Caco-2 (cell line): ENCODE measurements at regions not wholly inside any gene's neighbourhood (a gene's known extent, or its start where the extent isn't known, plus 50 kb on each side); places are given as distances from the start of the nearest gene placed in this dataset.
"Not testable (repeated sequence)": the region's sequence is repeated elsewhere in the genome, so short reads cannot be mapped to it uniquely, and the experiment has no call there.

Source experiments
- BruUV-seq: library from RNA; stranded (reverse); fragments of 400-500 nt; replicated peaks from 2 replicates; lab custom pipeline; 2021; lab: Mats Ljungman, UMichigan
- CTCF ChIA-PET: fragments of 300-600 bp; sonication (Branson Sonifier 250); formaldehyde crosslinking; loops from one replicate; lab custom pipeline; 2022; ENCODE audit warnings: antibody characterized with exemption; lab: Charles Lee
- POLR2A ChIA-PET: fragments of 300-600 bp; sonication (Branson Sonifier 250); formaldehyde crosslinking; loops from one replicate; lab custom pipeline; 2022; ENCODE audit warnings: antibody characterized with exemption; lab: Charles Lee
- DNase-seq, 2 experiments: peaks; one replicate each; pipeline versions ENCODE4 v3.0.0 to v3.0.0-alpha.2; 2020 to 2022
- H3K27me3 ChIP-seq: replicated peaks from 2 replicates; pipeline ENCODE4 v1.6.0; 2011; ENCODE audit warnings: low read length; ENCODE audit not compliant: control insufficient read depth, insufficient read depth
- H3K36me3 ChIP-seq: 2 replicates; pipeline ENCODE4 v1.5.1; 2011; ENCODE audit warnings: low read length; ENCODE audit not compliant: control insufficient read depth, insufficient read depth
- H3K4me1 ChIP-seq: fragments of 250-450 bp; sonication (Bioruptor Pico); 2 replicates; pipeline ENCODE4 v1.5.1; 2020; ENCODE audit warnings: mild to moderate bottlenecking
- H3K4me3 ChIP-seq: 2 replicates; pipeline ENCODE4 v1.5.1; 2011; ENCODE audit warnings: low read depth, mild to moderate bottlenecking, control low read depth, low read length
- H3K9me3 ChIP-seq: fragments of 250-450 bp; sonication (Bioruptor Pico); 2 replicates; pipeline ENCODE4 v1.5.1; 2020; ENCODE audit warnings: mild to moderate bottlenecking, moderate library complexity
- H3K27ac Mint-ChIP-seq: one replicate; pipeline ENCODE4 v1.8.0; 2022; ENCODE audit warnings: mixed read lengths; ENCODE audit not compliant: unreplicated experiment
- H3K27me3 Mint-ChIP-seq: one replicate; pipeline ENCODE4 v1.8.0; 2022; ENCODE audit warnings: mixed read lengths; ENCODE audit not compliant: insufficient read depth, unreplicated experiment
- H3K36me3 Mint-ChIP-seq: one replicate; pipeline ENCODE4 v1.8.0; 2022; ENCODE audit warnings: mild to moderate bottlenecking, mixed read lengths; ENCODE audit not compliant: insufficient read depth, unreplicated experiment
- H3K4me1 Mint-ChIP-seq: one replicate; pipeline ENCODE4 v1.8.0; 2022; ENCODE audit warnings: low read depth, mixed read lengths; ENCODE audit not compliant: unreplicated experiment
- H3K4me3 Mint-ChIP-seq: one replicate; pipeline ENCODE4 v1.8.0; 2022; ENCODE audit warnings: mild to moderate bottlenecking, moderate library complexity, mixed read lengths; ENCODE audit not compliant: unreplicated experiment
- H3K9me3 Mint-ChIP-seq: one replicate; pipeline ENCODE4 v1.8.0; 2022; ENCODE audit warnings: mixed read lengths; ENCODE audit not compliant: unreplicated experiment
- intact Hi-C: fragments of 100-400 bp; cut with micrococcal nuclease; formaldehyde crosslinking; loops from one replicate; pipeline ENCODE4 v1.10.0; 2022; ENCODE audit not compliant: unreplicated experiment
- TF ChIP-seq, protein P1 (sequence below), 2 experiments: fragments of 200-600 bp in 1 of 2; IDR thresholded peaks; 1 replicate in 1 of 2; 2 replicates in 1 of 2; pipeline versions ENCODE4 v1.5.1 to v1.8.0; 2011 to 2022; ENCODE audit warnings: antibody characterized with exemption in 1 of 2, control low read depth in 1 of 2, inconsistent platforms in 1 of 2, low read depth in 1 of 2, low read length in 1 of 2, mild to moderate bottlenecking in 1 of 2, moderate library complexity in 1 of 2; ENCODE audit not compliant: insufficient read depth in 1 of 2, severe bottlenecking in 1 of 2, unreplicated experiment in 1 of 2

DNA sequence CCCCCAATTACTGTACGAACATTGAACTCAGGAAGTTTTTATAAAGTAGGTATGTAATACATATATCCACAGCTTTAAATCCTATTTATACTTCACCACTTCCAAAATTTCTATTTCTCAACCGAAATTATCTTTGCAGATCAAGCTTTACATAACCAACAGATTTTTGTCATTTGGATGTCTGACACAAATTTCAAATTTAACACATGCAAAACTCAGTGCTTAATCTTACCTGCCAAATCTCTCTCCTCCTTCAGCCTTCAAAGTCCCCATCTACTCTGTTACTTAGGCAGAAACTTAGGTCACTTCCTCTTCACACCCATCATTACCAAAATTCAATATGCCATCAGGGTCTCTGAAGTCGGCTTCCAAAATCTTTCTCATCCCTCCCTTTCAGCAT lies 990.1 kb upstream of the NRXN1 start:
- TF ChIP-seq, protein P1, sequence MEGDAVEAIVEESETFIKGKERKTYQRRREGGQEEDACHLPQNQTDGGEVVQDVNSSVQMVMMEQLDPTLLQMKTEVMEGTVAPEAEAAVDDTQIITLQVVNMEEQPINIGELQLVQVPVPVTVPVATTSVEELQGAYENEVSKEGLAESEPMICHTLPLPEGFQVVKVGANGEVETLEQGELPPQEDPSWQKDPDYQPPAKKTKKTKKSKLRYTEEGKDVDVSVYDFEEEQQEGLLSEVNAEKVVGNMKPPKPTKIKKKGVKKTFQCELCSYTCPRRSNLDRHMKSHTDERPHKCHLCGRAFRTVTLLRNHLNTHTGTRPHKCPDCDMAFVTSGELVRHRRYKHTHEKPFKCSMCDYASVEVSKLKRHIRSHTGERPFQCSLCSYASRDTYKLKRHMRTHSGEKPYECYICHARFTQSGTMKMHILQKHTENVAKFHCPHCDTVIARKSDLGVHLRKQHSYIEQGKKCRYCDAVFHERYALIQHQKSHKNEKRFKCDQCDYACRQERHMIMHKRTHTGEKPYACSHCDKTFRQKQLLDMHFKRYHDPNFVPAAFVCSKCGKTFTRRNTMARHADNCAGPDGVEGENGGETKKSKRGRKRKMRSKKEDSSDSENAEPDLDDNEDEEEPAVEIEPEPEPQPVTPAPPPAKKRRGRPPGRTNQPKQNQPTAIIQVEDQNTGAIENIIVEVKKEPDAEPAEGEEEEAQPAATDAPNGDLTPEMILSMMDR (IDR thresholded peaks at IDR 0.05; ENCODE audit: insufficient read depth in 1 of 2, low read depth in 1 of 2, low read length in 1 of 2, severe bottlenecking in 1 of 2, unreplicated experiment in 1 of 2): no peak
- CTCF ChIA-PET: no interaction called here
- H3K4me3 ChIP-seq: no peak overlapping the region

DNA sequence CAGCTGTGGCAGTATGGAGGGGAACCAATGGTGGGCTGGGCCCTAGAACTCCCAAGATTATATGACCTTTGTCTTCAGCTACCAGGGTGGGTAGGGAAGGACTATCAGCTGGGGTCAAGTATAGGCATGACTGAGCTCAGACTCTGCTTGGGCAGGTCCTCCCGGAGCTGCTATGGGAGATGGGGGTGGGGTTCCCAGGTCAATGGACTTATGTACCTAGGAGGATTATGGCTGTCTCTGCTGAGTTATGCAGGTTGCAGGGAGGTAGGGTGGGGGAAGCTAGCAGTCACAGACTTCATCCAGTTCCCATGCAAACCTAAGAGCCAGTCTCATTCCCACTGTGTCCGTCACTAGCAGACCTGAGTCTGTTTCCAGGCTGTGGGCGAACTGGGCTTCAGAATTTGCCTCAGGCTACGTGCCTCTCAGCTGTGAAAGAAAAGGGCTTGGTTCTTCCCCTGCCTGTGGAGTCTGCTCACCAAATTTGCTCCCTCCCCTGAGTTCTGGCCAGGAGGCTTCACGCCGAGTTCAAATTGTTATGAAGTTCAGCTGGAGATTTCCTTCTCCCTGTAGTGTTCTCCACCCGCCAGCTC lies 985.8 kb upstream of the NRXN1 start:
- H3K27me3 Mint-ChIP-seq: no peaks in the 10 kb centered on the region
- Histone ChIP-seq H3K4me1 (no peaks in the 10 kb centered on the region), H3K9me3 (no peaks in the 10 kb centered on the region), H3K27me3 (no peaks in the 10 kb centered on the region), H3K4me3 (no peak overlapping the region), H3K36me3 (no peaks in the 10 kb centered on the region)
- H3K9me3 Mint-ChIP-seq: peaks cover 19% of the 10 kb centered on the region
- no peak overlapping the region for H3K27ac Mint-ChIP-seq
- intact Hi-C loops: no loop called here
- POLR2A ChIA-PET: no interaction called here
- no peak overlapping the region for H3K4me3 Mint-ChIP-seq
- H3K4me1 Mint-ChIP-seq: no peaks in the 10 kb centered on the region
- BruUV-seq: no TSS peak
- peaks cover 5% of the 10 kb centered on the region for H3K36me3 Mint-ChIP-seq
- CTCF ChIA-PET: no interaction called here
- DNase-seq: no peak
- TF ChIP-seq, protein P1 (IDR thresholded peaks at IDR 0.05; ENCODE audit: insufficient read depth in 1 of 2, low read depth in 1 of 2, low read length in 1 of 2, severe bottlenecking in 1 of 2, unreplicated experiment in 1 of 2): no peak

More for the DNA sequence above, 990.1 kb upstream of the NRXN1 start:
- Mint-ChIP-seq H3K27ac (no peak overlapping the region), H3K9me3 (peaks cover 9% of the 10 kb centered on the region), H3K27me3 (no peaks in the 10 kb centered on the region), H3K4me3 (no peak overlapping the region), H3K36me3 (no peaks in the 10 kb centered on the region), H3K4me1 (no peaks in the 10 kb centered on the region)
- BruUV-seq: no TSS peak
- intact Hi-C loops: no loop called here
- no peaks in the 10 kb centered on the region for H3K36me3 ChIP-seq
- no peaks in the 10 kb centered on the region for H3K4me1 ChIP-seq
- DNase-seq: no peak
- POLR2A ChIA-PET: no interaction called here
- no peaks in the 10 kb centered on the region for H3K27me3 ChIP-seq
- H3K9me3 ChIP-seq: no peaks in the 10 kb centered on the region

- POLR2A ChIA-PET, H3K4me1 ChIP-seq, H3K27me3 Mint-ChIP-seq, H3K9me3 ChIP-seq, H3K27me3 ChIP-seq, DNase-seq, H3K36me3 Mint-ChIP-seq, H3K4me3 Mint-ChIP-seq, H3K4me3 ChIP-seq, CTCF ChIA-PET, BruUV-seq, H3K27ac Mint-ChIP-seq, H3K36me3 ChIP-seq, intact Hi-C loops, H3K4me1 Mint-ChIP-seq: not testable (repeated sequence)
- H3K9me3 Mint-ChIP-seq: peaks cover 23% of the 10 kb centered on the region
These were observed 975.0 kb upstream of the NRXN1 start for GRCh38 chr2:52006821-52007366.
